DND-41 (cell line): ENCODE measurements at regions not wholly inside any gene's neighbourhood (a gene's known extent, or its start where the extent isn't known, plus 50 kb on each side); places are given as distances from the start of the nearest gene placed in this dataset.

Source experiments
- CTCF ChIP-seq: IDR thresholded peaks from 2 replicates; pipeline ENCODE4 v1.5.1; 2012; ENCODE audit warnings: borderline replicate concordance, low read length, moderate library complexity, mild to moderate bottlenecking; ENCODE audit not compliant: poor library complexity, severe bottlenecking; ENCODE audit errors: extremely low read depth
- EZH2 ChIP-seq: IDR thresholded peaks from 3 replicates; pipeline ENCODE4 v1.6.1; 2012; ENCODE audit warnings: borderline replicate concordance, low read depth, mild to moderate bottlenecking, moderate library complexity, low read length, inconsistent platforms; ENCODE audit not compliant: severe bottlenecking

GRCh38 chr12:127262615-127263014 is 1004.4 kb upstream of the TMEM132C start:
- TF ChIP-seq CTCF = no peak
- no peak for TF ChIP-seq EZH2
